ENCODE measurements at regions not wholly inside any gene's neighbourhood (a gene's known extent, or its start where the extent isn't known, plus 50 kb on each side); places are given as distances from the start of the nearest gene placed in this dataset.

DNA sequence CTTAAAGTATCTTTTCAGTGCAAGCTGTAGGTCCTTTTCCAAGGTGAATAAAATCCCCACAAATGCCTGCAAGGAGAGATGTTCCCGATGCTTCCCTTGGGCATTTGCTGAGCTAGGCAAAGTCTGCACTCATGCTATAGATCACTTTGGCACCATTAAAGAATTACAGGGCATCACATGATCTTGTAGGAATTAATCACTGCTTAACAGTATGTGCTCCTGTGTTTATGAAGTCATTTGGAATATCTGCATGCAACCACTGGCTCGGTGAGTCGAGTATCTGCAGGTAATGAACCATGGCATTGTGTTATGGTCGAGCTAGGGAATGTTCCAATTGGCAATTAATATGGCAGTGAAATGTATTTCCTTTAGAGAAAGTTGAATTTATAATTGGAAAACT, 615.1 kb downstream of the TLE1 start:
- DNase-seq: no peak
- CTCF ChIA-PET: no interaction called here
- BruUV-seq (replicated peaks): no TSS peak

GRCh38 chr9:81073821-81074220, 615.5 kb downstream of the TLE1 start:
- CTCF ChIA-PET: no interaction called here

More for the DNA sequence above, 615.1 kb downstream of the TLE1 start:
- Mint-ChIP-seq H3K27ac (ENCODE audit: unreplicated experiment) (no peak overlapping the region), H3K36me3 (ENCODE audit: insufficient read depth, unreplicated experiment) (no peaks in the 10 kb centered on the region), H3K4me3 (ENCODE audit: low read depth, unreplicated experiment) (no peak overlapping the region), H3K4me1 (ENCODE audit: low read depth, unreplicated experiment) (peaks cover 10% of the 10 kb centered on the region), H3K27me3 (ENCODE audit: unreplicated experiment) (no peaks in the 10 kb centered on the region), H3K9me3 (ENCODE audit: low read depth, unreplicated experiment) (no peaks in the 10 kb centered on the region)
- TF ChIP-seq, protein P1, sequence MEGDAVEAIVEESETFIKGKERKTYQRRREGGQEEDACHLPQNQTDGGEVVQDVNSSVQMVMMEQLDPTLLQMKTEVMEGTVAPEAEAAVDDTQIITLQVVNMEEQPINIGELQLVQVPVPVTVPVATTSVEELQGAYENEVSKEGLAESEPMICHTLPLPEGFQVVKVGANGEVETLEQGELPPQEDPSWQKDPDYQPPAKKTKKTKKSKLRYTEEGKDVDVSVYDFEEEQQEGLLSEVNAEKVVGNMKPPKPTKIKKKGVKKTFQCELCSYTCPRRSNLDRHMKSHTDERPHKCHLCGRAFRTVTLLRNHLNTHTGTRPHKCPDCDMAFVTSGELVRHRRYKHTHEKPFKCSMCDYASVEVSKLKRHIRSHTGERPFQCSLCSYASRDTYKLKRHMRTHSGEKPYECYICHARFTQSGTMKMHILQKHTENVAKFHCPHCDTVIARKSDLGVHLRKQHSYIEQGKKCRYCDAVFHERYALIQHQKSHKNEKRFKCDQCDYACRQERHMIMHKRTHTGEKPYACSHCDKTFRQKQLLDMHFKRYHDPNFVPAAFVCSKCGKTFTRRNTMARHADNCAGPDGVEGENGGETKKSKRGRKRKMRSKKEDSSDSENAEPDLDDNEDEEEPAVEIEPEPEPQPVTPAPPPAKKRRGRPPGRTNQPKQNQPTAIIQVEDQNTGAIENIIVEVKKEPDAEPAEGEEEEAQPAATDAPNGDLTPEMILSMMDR (IDR thresholded peaks at IDR 0.05; ENCODE audit: unreplicated experiment): no peak
- intact Hi-C loops (cut with micrococcal nuclease; ENCODE audit: unreplicated experiment): no loop called here

DNA sequence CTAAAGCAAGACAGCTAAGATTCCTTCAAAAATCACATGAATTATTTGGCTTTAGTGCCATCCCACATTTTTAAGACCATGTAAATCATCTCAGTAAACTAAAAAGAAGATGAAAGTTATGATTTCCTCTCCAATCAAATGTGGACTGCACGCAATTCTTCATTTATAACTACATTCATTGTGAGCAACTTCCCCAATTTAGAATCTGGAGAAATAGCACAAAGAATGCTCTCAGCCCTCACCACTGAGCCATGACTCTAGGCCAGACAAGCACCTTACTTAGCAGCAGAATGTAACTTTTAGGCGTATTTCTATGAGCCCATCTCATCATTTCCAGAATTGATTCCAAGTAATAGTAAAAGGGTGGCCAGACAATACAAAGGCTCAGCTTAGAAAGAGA, 616.6 kb downstream of the TLE1 start:
- no peak for DNase-seq
- CTCF ChIA-PET: no interaction called here
- intact Hi-C loops (cut with micrococcal nuclease; ENCODE audit: unreplicated experiment): no loop called here
- Mint-ChIP-seq H3K9me3 (ENCODE audit: low read depth, unreplicated experiment) (peaks cover 7% of the 10 kb centered on the region), H3K4me3 (ENCODE audit: low read depth, unreplicated experiment) (no peak overlapping the region), H3K36me3 (ENCODE audit: insufficient read depth, unreplicated experiment) (no peaks in the 10 kb centered on the region), H3K27ac (ENCODE audit: unreplicated experiment) (no peak overlapping the region), H3K27me3 (ENCODE audit: unreplicated experiment) (no peaks in the 10 kb centered on the region), H3K4me1 (ENCODE audit: low read depth, unreplicated experiment) (peaks cover 10% of the 10 kb centered on the region)
- TF ChIP-seq, protein P1 (IDR thresholded peaks at IDR 0.05; ENCODE audit: unreplicated experiment): no peak
- BruUV-seq (replicated peaks): no TSS peak

More at GRCh38 chr9:81073821-81074220, 615.5 kb downstream of the TLE1 start:
- Mint-ChIP-seq H3K4me3 (ENCODE audit: low read depth, unreplicated experiment) (no peak overlapping the region), H3K36me3 (ENCODE audit: insufficient read depth, unreplicated experiment) (no peaks in the 10 kb centered on the region), H3K27me3 (ENCODE audit: unreplicated experiment) (no peaks in the 10 kb centered on the region), H3K9me3 (ENCODE audit: low read depth, unreplicated experiment) (no peaks in the 10 kb centered on the region), H3K4me1 (ENCODE audit: low read depth, unreplicated experiment) (peaks cover 10% of the 10 kb centered on the region), H3K27ac (ENCODE audit: unreplicated experiment) (no peak overlapping the region)
- BruUV-seq (replicated peaks): no TSS peak
- TF ChIP-seq, protein P1 (IDR thresholded peaks at IDR 0.05; ENCODE audit: unreplicated experiment): no peak
- DNase-seq: no peak
- intact Hi-C loops (cut with micrococcal nuclease; ENCODE audit: unreplicated experiment): no loop called here

DNA sequence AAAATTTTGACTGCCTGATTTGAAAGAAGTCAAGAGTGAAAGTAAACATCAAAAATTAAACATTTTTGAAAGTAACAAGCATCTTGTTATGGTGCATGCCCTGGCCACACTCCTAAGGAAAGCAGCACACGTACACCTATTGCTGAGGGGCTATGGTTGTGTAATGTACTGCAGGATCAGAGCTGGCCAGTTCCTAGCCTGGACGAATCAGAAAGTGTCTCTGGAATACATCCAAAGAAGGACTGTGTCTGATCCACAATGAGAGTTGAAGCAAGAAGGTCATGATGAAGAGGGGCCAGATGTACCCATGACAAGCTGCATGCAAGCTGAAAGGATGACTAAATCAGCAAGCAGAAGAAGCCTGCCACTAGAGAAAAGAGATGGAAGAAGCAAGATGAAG, 618.2 kb downstream of the TLE1 start:
- H3K9me3 Mint-ChIP-seq (ENCODE audit: low read depth, unreplicated experiment): peaks cover 9% of the 10 kb centered on the region
- H3K27me3 Mint-ChIP-seq (ENCODE audit: unreplicated experiment): no peaks in the 10 kb centered on the region
- no TSS peak for BruUV-seq (replicated peaks)
- H3K36me3 Mint-ChIP-seq (ENCODE audit: insufficient read depth, unreplicated experiment): no peaks in the 10 kb centered on the region
- intact Hi-C loops (cut with micrococcal nuclease; ENCODE audit: unreplicated experiment): no loop called here
- H3K4me3 Mint-ChIP-seq (ENCODE audit: low read depth, unreplicated experiment): no peak overlapping the region
- TF ChIP-seq, protein P1 (IDR thresholded peaks at IDR 0.05; ENCODE audit: unreplicated experiment): no peak
- no peak for DNase-seq
- CTCF ChIA-PET: no interaction called here
- peaks cover 10% of the 10 kb centered on the region for H3K4me1 Mint-ChIP-seq (ENCODE audit: low read depth, unreplicated experiment)
- peak overlapping the region; percentile 24 for H3K27ac Mint-ChIP-seq (ENCODE audit: unreplicated experiment)
